Left ventricle myocardium superior (tissue), 1 donor: ENCODE measurements at regions not wholly inside any gene's neighbourhood (a gene's known extent, or its start where the extent isn't known, plus 50 kb on each side); places are given as distances from the start of the nearest gene placed in this dataset.
"Not testable (repeated sequence)": the region's sequence is repeated elsewhere in the genome, so short reads cannot be mapped to it uniquely, and the experiment has no call there.

Source experiments
- ATAC-seq: fragments of 200-7000 bp; cut with Tn5 transposase; one replicate; pipeline ENCODE4 v1.9.1; 2020; ENCODE audit warnings: mild to moderate bottlenecking, moderate library complexity
- DNase-seq: peaks from one replicate; pipeline ENCODE4 v3.0.0-alpha.2; 2020
- intact Hi-C: fragments of 100-400 bp; cut with micrococcal nuclease; formaldehyde crosslinking; loops from one replicate; pipeline ENCODE4 v1.11.0; 2022
- donor health status: DM: no; HTN: yes; CAD: no; lungs with severe emphysema.

DNA sequence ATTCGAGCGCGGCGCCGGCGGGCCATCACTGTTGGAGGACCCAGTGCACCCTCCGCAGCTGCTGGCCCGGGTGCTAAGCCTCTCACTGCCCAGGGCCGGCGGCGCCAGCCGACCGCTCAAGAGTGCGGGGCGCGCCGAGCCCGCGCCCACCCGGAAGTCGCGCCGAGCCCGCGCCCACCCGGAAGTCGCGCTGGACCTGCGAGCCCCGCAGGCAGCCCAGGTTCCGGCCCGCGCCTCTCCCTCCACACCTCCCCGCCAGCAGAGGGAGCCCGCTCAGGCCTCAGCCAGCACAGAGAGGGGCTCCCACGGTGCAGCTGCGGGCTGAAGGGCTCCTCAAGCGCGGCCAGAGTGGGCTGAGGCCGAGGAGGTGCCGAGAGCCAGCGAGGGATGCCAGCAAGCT lies 170.8 kb downstream of the GTF2H2C_2 start:
- intact Hi-C loops, ATAC-seq: not testable (repeated sequence)
- peak; percentile 75 for DNase-seq
